ES-I3 (cell line): ENCODE measurements at regions not wholly inside any gene's neighbourhood (a gene's known extent, or its start where the extent isn't known, plus 50 kb on each side); places are given as distances from the start of the nearest gene placed in this dataset.
"Not testable (repeated sequence)": the region's sequence is repeated elsewhere in the genome, so short reads cannot be mapped to it uniquely, and the experiment has no call there.

Experiments used
- H3K36me3 ChIP-seq: 2 replicates; pipeline ENCODE4 v1.6.1; 2013; ENCODE audit warnings: mild to moderate bottlenecking, low read length, control low read depth, moderate library complexity; ENCODE audit not compliant: insufficient read depth
- H3K4me1 ChIP-seq: 2 replicates; pipeline ENCODE4 v1.6.1; 2013; ENCODE audit warnings: mild to moderate bottlenecking, control low read depth, low read length; ENCODE audit not compliant: insufficient read depth
- H3K9ac ChIP-seq: 2 replicates; pipeline ENCODE4 v1.6.1; 2013; ENCODE audit warnings: low read depth, mild to moderate bottlenecking, low read length, moderate library complexity
- H3K9me3 ChIP-seq: 2 replicates; pipeline ENCODE4 v1.6.1; 2013; ENCODE audit warnings: mild to moderate bottlenecking, low read length, moderate library complexity; ENCODE audit not compliant: control insufficient read depth, insufficient read depth

- Histone ChIP-seq H3K9me3 (no peaks in the 10 kb centered on the region; the same call in 1 of the 2 replicates), H3K9ac (no peak overlapping the region), H3K4me1 (no peaks in the 10 kb centered on the region)
Observed at GRCh38 chr10:60549686-60550085, 160.0 kb upstream of the ANK3 start.

GRCh38 chr10:60542657-60543056 lies 153.0 kb upstream of the ANK3 start:
- H3K9me3 ChIP-seq, result no peaks in the 10 kb centered on the region
- peaks cover 4% of the 10 kb centered on the region; the same call in 1 of the 2 replicates for H3K4me1 ChIP-seq
- H3K9ac ChIP-seq, result no peak overlapping the region
- no peaks in the 10 kb centered on the region for H3K36me3 ChIP-seq

More at GRCh38 chr10:60549686-60550085, 160.0 kb upstream of the ANK3 start:
- no peaks in the 10 kb centered on the region for H3K36me3 ChIP-seq

DNA sequence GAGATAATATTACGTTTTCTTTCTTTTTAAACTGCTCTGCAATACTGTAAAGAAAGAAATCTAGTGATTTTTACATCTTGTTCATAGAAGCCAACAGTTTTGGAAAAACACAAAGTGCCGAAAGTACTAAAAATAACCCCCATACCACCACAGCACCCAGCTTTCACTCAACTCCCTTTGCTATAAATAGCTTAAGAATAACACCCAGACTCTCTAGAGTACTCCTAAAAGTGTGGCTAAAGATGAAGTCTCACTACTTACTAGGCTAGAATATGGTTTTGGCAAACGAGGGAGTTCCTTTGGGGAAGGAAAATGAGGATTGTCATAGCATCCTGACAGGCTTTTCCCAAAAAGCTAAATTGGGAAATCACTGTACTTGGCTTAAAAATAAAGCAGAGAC lies 151.8 kb upstream of the ANK3 start:
- H3K9ac ChIP-seq, result no peak overlapping the region
- H3K4me1 ChIP-seq, result peaks cover 4% of the 10 kb centered on the region; the same call in 1 of the 2 replicates
- no peaks in the 10 kb centered on the region for H3K36me3 ChIP-seq
- H3K9me3 ChIP-seq, result no peaks in the 10 kb centered on the region

DNA sequence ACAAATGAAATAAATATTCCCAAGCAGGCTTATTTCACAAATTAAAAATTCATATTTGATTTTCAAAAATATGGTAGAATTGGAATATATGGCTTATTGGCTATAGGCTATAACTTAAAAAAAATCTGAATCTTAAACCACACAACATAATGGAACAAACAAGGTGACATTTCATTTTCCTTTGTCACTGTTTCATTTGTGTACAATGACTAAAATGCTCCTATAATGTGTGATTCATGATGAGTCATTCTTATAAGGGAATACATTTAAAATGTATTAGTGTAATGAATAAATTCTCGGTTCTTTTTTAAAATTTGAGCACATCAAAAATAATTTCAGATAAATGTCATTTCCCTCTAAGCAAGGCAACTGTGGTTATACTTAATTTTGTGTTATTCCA lies 148.0 kb upstream of the ANK3 start:
- Histone ChIP-seq H3K9ac (no peak overlapping the region), H3K36me3 (no peaks in the 10 kb centered on the region), H3K4me1 (peaks cover 4% of the 10 kb centered on the region; the same call in 1 of the 2 replicates), H3K9me3 (no peaks in the 10 kb centered on the region)

- Histone ChIP-seq H3K9me3 (no peaks in the 10 kb centered on the region), H3K9ac (no peak overlapping the region), H3K4me1 (peaks cover 2% of the 10 kb centered on the region; the same call in 1 of the 2 replicates), H3K36me3 (no peaks in the 10 kb centered on the region)
Observed at GRCh38 chr10:60536529-60537114, 146.9 kb upstream of the ANK3 start.

DNA sequence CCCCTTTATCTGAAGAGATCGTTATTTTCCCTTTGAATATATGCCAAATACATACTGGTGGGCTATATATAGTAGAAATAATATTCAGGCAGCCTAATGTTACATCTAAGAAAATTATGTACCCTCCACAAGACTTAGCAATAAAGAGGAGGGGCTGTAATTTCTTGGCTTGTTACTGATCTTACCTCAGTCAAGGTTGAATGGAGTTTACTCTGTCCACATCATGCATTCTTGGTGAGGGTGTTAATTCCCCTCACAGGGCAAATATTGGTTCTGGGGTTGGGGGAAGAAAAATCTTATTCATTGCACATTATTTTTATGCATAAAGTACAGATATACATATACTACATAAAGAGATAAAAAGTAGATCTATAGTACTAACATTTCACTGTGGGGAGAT lies 145.8 kb upstream of the ANK3 start:
- Histone ChIP-seq H3K36me3 (no peaks in the 10 kb centered on the region), H3K4me1 (no peaks in the 10 kb centered on the region), H3K9me3 (no peaks in the 10 kb centered on the region)

GRCh38 chr10:60534761-60535389 lies 145.2 kb upstream of the ANK3 start:
- no peaks in the 10 kb centered on the region for H3K9me3 ChIP-seq
- H3K4me1 ChIP-seq, result no peaks in the 10 kb centered on the region

More for the DNA sequence above, 145.8 kb upstream of the ANK3 start:
- no peak overlapping the region for H3K9ac ChIP-seq

GRCh38 chr10:60532696-60533468 lies 143.2 kb upstream of the ANK3 start:
- no peaks in the 10 kb centered on the region for H3K4me1 ChIP-seq
- H3K36me3 ChIP-seq, result no peaks in the 10 kb centered on the region
- H3K9me3 ChIP-seq, result no peaks in the 10 kb centered on the region
- no peak overlapping the region for H3K9ac ChIP-seq

More at GRCh38 chr10:60534761-60535389, 145.2 kb upstream of the ANK3 start:
- Histone ChIP-seq H3K9ac (no peak overlapping the region), H3K36me3 (no peaks in the 10 kb centered on the region)

DNA sequence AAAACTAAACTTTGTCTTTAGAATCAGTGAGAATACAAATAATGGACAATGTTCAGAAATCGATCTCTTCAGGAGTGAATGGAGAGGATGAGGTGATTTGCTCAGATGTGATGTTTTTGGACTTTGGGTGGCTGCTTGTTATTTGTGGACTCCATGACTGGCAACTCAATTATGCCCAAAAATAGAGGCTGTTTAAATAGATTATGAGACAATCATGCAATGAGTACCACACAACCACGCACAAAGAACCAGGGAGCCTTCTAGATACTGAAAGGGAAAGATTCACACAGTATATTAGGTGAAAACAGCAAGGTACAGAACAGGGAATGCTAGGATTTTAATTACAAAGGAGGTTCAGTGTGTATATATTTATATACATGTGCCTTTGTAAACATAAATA lies 141.3 kb upstream of the ANK3 start:
- Histone ChIP-seq H3K4me1 (no peaks in the 10 kb centered on the region), H3K9ac (no peak overlapping the region), H3K9me3 (no peaks in the 10 kb centered on the region), H3K36me3 (no peaks in the 10 kb centered on the region)

GRCh38 chr10:60527676-60528075 lies 138.0 kb upstream of the ANK3 start:
- 0 out of 2 replicates have a peak, but pooled peaks cover 7% of the 10 kb centered on the region for H3K9me3 ChIP-seq
- no peak overlapping the region for H3K9ac ChIP-seq

GRCh38 chr10:60525716-60526585 lies 136.3 kb upstream of the ANK3 start:
- H3K9ac ChIP-seq, result no peak overlapping the region
- H3K4me1 ChIP-seq, result peaks cover 16% of the 10 kb centered on the region; the same call in 1 of the 2 replicates
- H3K9me3 ChIP-seq, result 0 out of 2 replicates have a peak, but pooled peaks cover 7% of the 10 kb centered on the region
- no peaks in the 10 kb centered on the region for H3K36me3 ChIP-seq

More at GRCh38 chr10:60527676-60528075, 138.0 kb upstream of the ANK3 start:
- H3K4me1 ChIP-seq, result no peaks in the 10 kb centered on the region
- no peaks in the 10 kb centered on the region for H3K36me3 ChIP-seq

- H3K9me3 ChIP-seq, result 0 out of 2 replicates have a peak, but pooled peaks cover 7% of the 10 kb centered on the region
Observed at GRCh38 chr10:60524541-60524940, 134.9 kb upstream of the ANK3 start.

DNA sequence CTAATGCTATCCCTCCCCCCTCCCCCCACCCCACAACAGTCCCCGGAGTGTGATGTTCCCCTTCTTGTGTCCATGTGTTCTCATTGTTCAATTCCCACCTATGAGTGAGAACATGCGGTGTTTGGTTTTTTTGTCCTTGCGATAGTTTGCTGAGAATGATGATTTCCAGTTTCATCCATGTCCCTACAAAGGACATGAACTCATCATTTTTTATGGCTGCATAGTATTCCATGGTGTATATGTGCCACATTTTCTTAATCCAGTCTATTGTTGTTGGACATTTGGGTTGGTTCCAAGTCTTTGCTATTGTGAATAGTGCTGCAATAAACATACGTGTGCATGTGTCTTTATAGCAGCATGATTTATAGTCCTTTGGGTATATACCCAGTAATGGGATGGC lies 133.7 kb upstream of the ANK3 start:
- H3K9ac ChIP-seq, H3K9me3 ChIP-seq, H3K36me3 ChIP-seq: not testable (repeated sequence)
- H3K4me1 ChIP-seq, result peaks cover 17% of the 10 kb centered on the region; the same call in 1 of the 2 replicates

More at GRCh38 chr10:60524541-60524940, 134.9 kb upstream of the ANK3 start:
- H3K4me1 ChIP-seq, result peaks cover 17% of the 10 kb centered on the region; the same call in 1 of the 2 replicates
- no peak overlapping the region for H3K9ac ChIP-seq
- H3K36me3 ChIP-seq, result no peaks in the 10 kb centered on the region

- Histone ChIP-seq H3K9ac (no peak overlapping the region), H3K4me1 (peaks cover 17% of the 10 kb centered on the region; the same call in 1 of the 2 replicates), H3K9me3 (0 out of 2 replicates have a peak, but pooled peaks cover 7% of the 10 kb centered on the region), H3K36me3 (no peaks in the 10 kb centered on the region)
Observed at GRCh38 chr10:60522617-60523016, 132.9 kb upstream of the ANK3 start.
